Activated CD4-positive, alpha-beta T cell treated with anti-CD3 and anti-CD28 coated beads, Interleukin-2, amount 10 ng/mL, durations not matched to agents 24 days and 14 days (primary cell): ENCODE measurements at regions not wholly inside any gene's neighbourhood (a gene's known extent, or its start where the extent isn't known, plus 50 kb on each side); places are given as distances from the start of the nearest gene placed in this dataset.

Experiments
- DNase-seq: peaks from one replicate; pipeline ENCODE4 v3.0.0; 2022
- H3K27ac Mint-ChIP-seq: one replicate; pipeline ENCODE4 v1.8.0; 2022; ENCODE audit warnings: mild to moderate bottlenecking, mixed read lengths
- H3K27me3 Mint-ChIP-seq: one replicate; pipeline ENCODE4 v1.8.0; 2022; ENCODE audit warnings: mixed read lengths
- H3K36me3 Mint-ChIP-seq: one replicate; pipeline ENCODE4 v1.8.0; 2022; ENCODE audit warnings: low read depth, mild to moderate bottlenecking, mixed read lengths
- H3K4me1 Mint-ChIP-seq: one replicate; pipeline ENCODE4 v1.8.0; 2021; ENCODE audit warnings: mixed read lengths
- H3K4me3 Mint-ChIP-seq: one replicate; pipeline ENCODE4 v1.8.0; 2022; ENCODE audit warnings: mild to moderate bottlenecking, moderate library complexity, mixed read lengths
- H3K9me3 Mint-ChIP-seq: one replicate; pipeline ENCODE4 v1.8.0; 2021; ENCODE audit warnings: mixed read lengths
- intact Hi-C: fragments of 100-400 bp; cut with micrococcal nuclease; formaldehyde crosslinking; loops from one replicate; pipeline ENCODE4 v1.15.1; 2023

- Mint-ChIP-seq H3K4me1 (no peaks in the 10 kb centered on the region), H3K9me3 (peaks cover under 1% of the 10 kb centered on the region), H3K36me3 (no peaks in the 10 kb centered on the region), H3K27ac (no peak overlapping the region), H3K27me3 (no peaks in the 10 kb centered on the region), H3K4me3 (no peak overlapping the region)
- intact Hi-C loops: no loop called here
- no peak for DNase-seq
Observed at GRCh38 chr14:48435221-48435620, 759.8 kb upstream of the MDGA2 start.

GRCh38 chr14:48430805-48431204 is 755.4 kb upstream of the MDGA2 start:
- Mint-ChIP-seq H3K27me3 (no peaks in the 10 kb centered on the region), H3K4me3 (no peak overlapping the region), H3K4me1 (no peaks in the 10 kb centered on the region), H3K36me3 (no peaks in the 10 kb centered on the region), H3K27ac (no peak overlapping the region), H3K9me3 (peaks cover 3% of the 10 kb centered on the region)
- DNase-seq: no peak
- intact Hi-C loops: no loop called here

GRCh38 chr14:48429512-48429911 is 754.1 kb upstream of the MDGA2 start:
- no peaks in the 10 kb centered on the region for H3K4me1 Mint-ChIP-seq
- H3K27ac Mint-ChIP-seq: no peak overlapping the region
- H3K9me3 Mint-ChIP-seq: peaks cover 3% of the 10 kb centered on the region
- H3K36me3 Mint-ChIP-seq: no peaks in the 10 kb centered on the region
- intact Hi-C loops: no loop called here
- H3K4me3 Mint-ChIP-seq: no peak overlapping the region
- no peak for DNase-seq
- no peaks in the 10 kb centered on the region for H3K27me3 Mint-ChIP-seq

- intact Hi-C loops: no loop called here
Observed at GRCh38 chr14:48417715-48418500, 742.5 kb upstream of the MDGA2 start.

DNA sequence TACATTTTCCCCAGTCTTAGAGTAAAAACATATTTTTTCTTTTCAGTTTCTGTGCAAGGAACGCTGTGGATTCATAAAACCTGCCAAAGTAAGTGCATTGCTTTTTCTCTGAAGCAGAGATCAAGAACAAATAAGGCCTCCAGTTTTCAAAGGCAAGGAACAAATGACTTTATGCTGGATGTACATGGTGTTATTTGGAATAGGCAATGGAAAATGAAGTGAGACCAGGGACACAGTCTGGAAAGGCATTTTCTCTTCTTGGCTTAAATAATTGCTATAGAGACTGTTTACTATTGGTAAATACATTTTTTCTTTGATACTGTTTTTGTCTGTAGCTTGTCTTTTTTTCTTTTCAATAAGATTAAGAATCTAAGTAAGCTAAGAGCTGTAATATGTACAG is 725.9 kb upstream of the MDGA2 start:
- Mint-ChIP-seq H3K27me3 (no peaks in the 10 kb centered on the region), H3K4me1 (no peaks in the 10 kb centered on the region), H3K36me3 (no peaks in the 10 kb centered on the region), H3K9me3 (no peaks in the 10 kb centered on the region), H3K27ac (no peak overlapping the region), H3K4me3 (no peak overlapping the region)
- DNase-seq: no peak
- intact Hi-C loops: no loop called here

More at GRCh38 chr14:48417715-48418500, 742.5 kb upstream of the MDGA2 start:
- H3K36me3 Mint-ChIP-seq: no peaks in the 10 kb centered on the region
- H3K4me3 Mint-ChIP-seq: no peak overlapping the region
- H3K9me3 Mint-ChIP-seq: no peaks in the 10 kb centered on the region
- H3K27ac Mint-ChIP-seq: no peak overlapping the region
- no peaks in the 10 kb centered on the region for H3K4me1 Mint-ChIP-seq
- no peaks in the 10 kb centered on the region for H3K27me3 Mint-ChIP-seq
- DNase-seq: no peak

DNA sequence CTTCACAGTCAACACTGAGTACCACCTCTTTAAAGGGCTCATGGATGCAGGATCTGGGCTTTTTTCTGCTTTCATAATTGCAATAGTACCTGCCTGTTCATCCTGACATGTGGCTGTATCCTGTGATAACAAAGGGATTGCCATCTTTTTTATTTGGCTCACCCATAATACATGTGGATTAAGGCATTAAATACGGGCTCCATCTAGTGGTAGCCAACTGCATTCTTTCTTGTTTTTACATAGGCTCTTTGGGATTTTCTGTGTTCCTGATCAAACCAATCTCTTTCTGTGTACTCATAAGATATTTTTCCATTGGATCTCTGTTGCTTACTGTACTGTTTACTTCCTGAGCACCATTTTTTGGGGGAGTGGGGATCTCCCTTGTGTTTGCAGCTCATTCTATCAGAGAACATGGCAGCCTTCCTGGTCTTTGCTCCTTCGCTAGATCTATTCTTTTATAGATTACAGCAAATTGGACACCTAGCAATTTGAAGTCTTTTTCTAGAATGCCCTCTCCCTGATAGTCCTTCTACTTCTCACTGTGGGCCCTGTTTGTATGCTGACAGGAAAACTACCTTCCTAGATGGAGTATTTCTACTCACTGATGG is 723.4 kb upstream of the MDGA2 start:
- H3K4me1 Mint-ChIP-seq: no peaks in the 10 kb centered on the region
- no peak overlapping the region for H3K27ac Mint-ChIP-seq
- no peaks in the 10 kb centered on the region for H3K36me3 Mint-ChIP-seq
- H3K4me3 Mint-ChIP-seq: no peak overlapping the region
- no peaks in the 10 kb centered on the region for H3K27me3 Mint-ChIP-seq
- H3K9me3 Mint-ChIP-seq: no peaks in the 10 kb centered on the region
- DNase-seq: no peak
- intact Hi-C loops: no loop called here

DNA sequence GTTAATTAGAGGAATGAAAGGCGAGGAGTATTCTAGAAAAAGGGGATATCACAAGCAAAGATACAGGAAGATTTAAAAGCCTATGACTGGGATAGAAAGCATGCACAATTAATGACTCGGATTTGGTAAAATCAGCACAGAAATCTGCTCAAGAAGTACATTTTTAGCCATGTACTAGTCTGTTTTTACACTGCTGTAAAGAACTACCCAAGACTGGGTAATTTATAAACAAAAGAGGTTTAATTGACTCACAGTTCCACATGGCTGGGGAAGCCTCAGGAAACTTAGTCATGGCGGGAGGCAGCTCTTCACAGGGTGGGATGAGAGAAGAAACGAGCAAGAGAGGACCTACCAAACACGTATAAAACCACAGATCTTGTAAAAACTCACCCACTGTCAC is 716.3 kb upstream of the MDGA2 start:
- Mint-ChIP-seq H3K36me3 (no peaks in the 10 kb centered on the region), H3K4me1 (no peaks in the 10 kb centered on the region), H3K9me3 (no peaks in the 10 kb centered on the region), H3K4me3 (no peak overlapping the region), H3K27ac (no peak overlapping the region), H3K27me3 (no peaks in the 10 kb centered on the region)
- DNase-seq: peak; percentile 18
- intact Hi-C loops: no loop called here

- intact Hi-C loops: no loop called here
- Mint-ChIP-seq H3K9me3 (no peaks in the 10 kb centered on the region), H3K4me1 (no peaks in the 10 kb centered on the region), H3K4me3 (no peak overlapping the region), H3K27ac (no peak overlapping the region), H3K36me3 (no peaks in the 10 kb centered on the region), H3K27me3 (no peaks in the 10 kb centered on the region)
- peak; percentile 3 for DNase-seq
Observed at GRCh38 chr14:48390346-48390745, 714.9 kb upstream of the MDGA2 start.

GRCh38 chr14:48384821-48385220 is 709.4 kb upstream of the MDGA2 start:
- Mint-ChIP-seq H3K36me3 (no peaks in the 10 kb centered on the region), H3K4me3 (no peak overlapping the region), H3K4me1 (no peaks in the 10 kb centered on the region), H3K9me3 (no peaks in the 10 kb centered on the region), H3K27me3 (no peaks in the 10 kb centered on the region), H3K27ac (no peak overlapping the region)
- peak; percentile 19 for DNase-seq
- intact Hi-C loops: no loop called here

GRCh38 chr14:48382961-48383360 is 707.6 kb upstream of the MDGA2 start:
- no peaks in the 10 kb centered on the region for H3K36me3 Mint-ChIP-seq
- H3K27me3 Mint-ChIP-seq: no peaks in the 10 kb centered on the region
- no peaks in the 10 kb centered on the region for H3K4me1 Mint-ChIP-seq
- H3K27ac Mint-ChIP-seq: no peak overlapping the region
- DNase-seq: no peak
- intact Hi-C loops: no loop called here
- H3K9me3 Mint-ChIP-seq: no peaks in the 10 kb centered on the region
- no peak overlapping the region for H3K4me3 Mint-ChIP-seq

DNA sequence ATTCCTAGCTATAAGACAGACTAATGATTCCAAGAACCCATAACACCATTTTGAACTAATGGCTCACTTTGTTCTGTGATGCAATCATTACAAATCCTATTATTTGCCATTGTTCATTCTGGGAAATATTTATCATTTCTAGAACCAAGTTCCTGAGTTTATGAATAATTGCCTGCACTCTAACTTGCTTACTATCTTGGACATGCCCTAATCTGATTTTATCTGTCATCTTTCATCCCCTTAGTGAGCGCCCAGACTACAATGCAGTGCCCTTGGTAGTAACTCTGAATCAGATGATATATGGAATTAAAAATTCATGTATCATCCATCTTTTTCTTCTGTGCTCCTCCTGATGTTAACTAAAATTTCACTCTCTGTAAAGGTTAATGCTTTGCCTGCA is 703.1 kb upstream of the MDGA2 start:
- H3K36me3 Mint-ChIP-seq: no peaks in the 10 kb centered on the region
- DNase-seq: no peak

DNA sequence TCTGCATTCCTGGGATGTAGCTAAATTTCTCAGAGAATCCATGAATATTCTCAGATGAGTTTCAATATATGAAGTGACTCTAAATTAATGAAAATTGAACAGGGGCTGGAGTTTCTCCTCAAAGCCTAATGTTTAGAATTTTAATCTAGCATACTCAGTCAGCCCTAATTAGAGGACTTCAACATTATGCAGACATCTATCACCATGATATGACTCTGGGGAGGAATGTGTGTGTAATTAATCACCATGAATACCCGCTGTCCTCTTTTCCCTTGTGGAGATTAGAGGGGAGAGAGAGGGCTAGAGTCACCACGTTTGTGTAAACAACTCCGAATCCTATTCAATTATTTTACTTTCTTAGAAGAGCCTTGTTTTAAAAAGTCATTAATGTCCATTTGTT is 698.6 kb upstream of the MDGA2 start:
- Mint-ChIP-seq H3K36me3 (no peaks in the 10 kb centered on the region), H3K27ac (no peak overlapping the region), H3K4me3 (no peak overlapping the region), H3K4me1 (no peaks in the 10 kb centered on the region), H3K27me3 (no peaks in the 10 kb centered on the region), H3K9me3 (peaks cover 18% of the 10 kb centered on the region)
- DNase-seq: no peak
- intact Hi-C loops: no loop called here

More for the DNA sequence above, 703.1 kb upstream of the MDGA2 start:
- intact Hi-C loops: no loop called here
- Mint-ChIP-seq H3K4me1 (no peaks in the 10 kb centered on the region), H3K27me3 (no peaks in the 10 kb centered on the region), H3K27ac (no peak overlapping the region), H3K9me3 (no peaks in the 10 kb centered on the region), H3K4me3 (no peak overlapping the region)

- no peak for DNase-seq
Observed at GRCh38 chr14:48350971-48351370, 675.6 kb upstream of the MDGA2 start.

GRCh38 chr14:48349689-48350088 is 674.3 kb upstream of the MDGA2 start:
- Mint-ChIP-seq H3K4me1 (no peaks in the 10 kb centered on the region), H3K9me3 (no peaks in the 10 kb centered on the region), H3K27ac (no peak overlapping the region), H3K27me3 (no peaks in the 10 kb centered on the region), H3K4me3 (no peak overlapping the region), H3K36me3 (no peaks in the 10 kb centered on the region)
- DNase-seq: no peak
- intact Hi-C loops: no loop called here

More at GRCh38 chr14:48350971-48351370, 675.6 kb upstream of the MDGA2 start:
- Mint-ChIP-seq H3K27me3 (no peaks in the 10 kb centered on the region), H3K9me3 (no peaks in the 10 kb centered on the region), H3K4me3 (no peak overlapping the region), H3K27ac (no peak overlapping the region), H3K4me1 (no peaks in the 10 kb centered on the region), H3K36me3 (no peaks in the 10 kb centered on the region)
- intact Hi-C loops: no loop called here

GRCh38 chr14:48341069-48341468 is 665.7 kb upstream of the MDGA2 start:
- H3K4me1 Mint-ChIP-seq: no peaks in the 10 kb centered on the region
- no peak overlapping the region for H3K4me3 Mint-ChIP-seq
- no peak overlapping the region for H3K27ac Mint-ChIP-seq
- intact Hi-C loops: no loop called here
- H3K36me3 Mint-ChIP-seq: no peaks in the 10 kb centered on the region
- no peak for DNase-seq
- peaks cover 15% of the 10 kb centered on the region for H3K9me3 Mint-ChIP-seq
- no peaks in the 10 kb centered on the region for H3K27me3 Mint-ChIP-seq
